RWPE1 (cell line): ENCODE measurements at regions not wholly inside any gene's neighbourhood (a gene's known extent, or its start where the extent isn't known, plus 50 kb on each side); places are given as distances from the start of the nearest gene placed in this dataset.

Experiments used
- CTCF ChIA-PET: fragments of 350-600 bp; sonication (Branson Sonifier 250); formaldehyde crosslinking; extraction: SDS; loops from one replicate; lab custom pipeline; 2021; lab: Yijun Ruan, JAX
- POLR2A ChIA-PET: fragments of 400-600 bp; formaldehyde crosslinking; extraction: SDS; loops from one replicate; lab custom pipeline; 2020; ENCODE audit warnings: antibody characterized with exemption; ENCODE audit not compliant: low non-redundant PET; lab: Yijun Ruan, JAX
- DNase-seq: peaks from one replicate; pipeline ENCODE4 v3.0.0; 2012; ENCODE audit warnings: low spot score
- H3K27ac ChIP-seq: fragments of 450-650 bp; 2 replicates; pipeline ENCODE4 v1.5.1; 2017
- TF ChIP-seq, protein P1 (sequence below): fragments of 450-650 bp; conservative IDR thresholded peaks from 2 replicates; pipeline ENCODE4 v1.5.1; 2017; ENCODE audit warnings: low read depth, mild to moderate bottlenecking

DNA sequence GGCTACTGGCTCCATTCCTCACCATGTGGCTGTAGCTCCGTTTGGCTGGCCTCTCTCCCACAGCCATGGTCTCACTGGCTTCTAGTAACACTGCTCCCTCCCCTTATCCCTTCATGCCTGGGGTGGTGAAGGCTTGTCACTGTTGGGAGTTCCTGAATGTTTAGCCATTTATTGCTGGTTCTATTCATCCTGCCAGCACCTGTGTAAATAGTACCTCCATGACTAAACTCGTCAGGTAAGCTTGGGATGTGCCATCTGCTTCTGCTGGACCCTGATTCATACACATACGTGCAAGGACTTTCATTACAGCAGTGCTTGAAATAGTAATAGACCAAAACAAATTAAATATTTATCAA lies 61.6 kb downstream of the CCDC71L start:
- DNase-seq: peak; percentile 9
- ChIA-PET CTCF (no interaction called here), POLR2A (no interaction called here)
- TF ChIP-seq, protein P1, sequence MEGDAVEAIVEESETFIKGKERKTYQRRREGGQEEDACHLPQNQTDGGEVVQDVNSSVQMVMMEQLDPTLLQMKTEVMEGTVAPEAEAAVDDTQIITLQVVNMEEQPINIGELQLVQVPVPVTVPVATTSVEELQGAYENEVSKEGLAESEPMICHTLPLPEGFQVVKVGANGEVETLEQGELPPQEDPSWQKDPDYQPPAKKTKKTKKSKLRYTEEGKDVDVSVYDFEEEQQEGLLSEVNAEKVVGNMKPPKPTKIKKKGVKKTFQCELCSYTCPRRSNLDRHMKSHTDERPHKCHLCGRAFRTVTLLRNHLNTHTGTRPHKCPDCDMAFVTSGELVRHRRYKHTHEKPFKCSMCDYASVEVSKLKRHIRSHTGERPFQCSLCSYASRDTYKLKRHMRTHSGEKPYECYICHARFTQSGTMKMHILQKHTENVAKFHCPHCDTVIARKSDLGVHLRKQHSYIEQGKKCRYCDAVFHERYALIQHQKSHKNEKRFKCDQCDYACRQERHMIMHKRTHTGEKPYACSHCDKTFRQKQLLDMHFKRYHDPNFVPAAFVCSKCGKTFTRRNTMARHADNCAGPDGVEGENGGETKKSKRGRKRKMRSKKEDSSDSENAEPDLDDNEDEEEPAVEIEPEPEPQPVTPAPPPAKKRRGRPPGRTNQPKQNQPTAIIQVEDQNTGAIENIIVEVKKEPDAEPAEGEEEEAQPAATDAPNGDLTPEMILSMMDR: no peak
- H3K27ac ChIP-seq: no peak overlapping the region

DNA sequence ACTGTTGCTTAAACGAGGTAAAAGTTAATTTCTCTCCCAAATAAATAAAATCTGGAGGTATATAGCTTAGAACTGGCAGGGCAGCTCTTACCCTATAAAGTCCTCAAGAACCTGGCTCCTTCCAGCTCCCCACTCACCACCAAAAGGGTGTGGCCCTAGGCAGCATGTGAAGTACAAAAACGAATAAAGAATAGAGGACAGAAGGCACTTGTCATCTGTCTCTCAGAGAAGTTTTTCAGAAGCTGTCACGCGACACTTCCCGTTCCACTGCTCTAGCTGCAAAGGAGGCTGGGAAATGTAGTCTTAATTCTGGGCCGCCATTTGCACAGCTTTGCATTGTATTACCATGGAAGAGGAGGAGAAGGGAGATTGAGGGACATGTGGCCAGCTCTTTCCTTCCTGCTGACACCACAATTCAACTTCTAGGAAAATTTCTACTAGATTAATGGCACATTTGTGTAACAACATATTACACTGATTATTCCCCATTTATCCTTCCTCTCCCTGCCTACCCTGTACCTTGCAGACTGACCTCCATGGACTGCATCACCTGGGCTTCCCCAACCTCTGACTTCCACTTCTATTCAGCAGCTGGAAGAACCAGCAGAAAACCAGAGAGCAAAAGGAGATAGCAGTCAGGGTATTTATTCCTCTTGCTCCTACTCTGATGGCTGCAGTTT lies 62.2 kb downstream of the CCDC71L start:
- CTCF ChIA-PET: interaction anchor here (0.6 to 0.7 kb wide), 2 partner anchors 61 to 485 kb away, joined by 3 read pairs; no protein-coding TSS in a partner anchor
- peak; percentile 51 for DNase-seq
- POLR2A ChIA-PET: no interaction called here
- TF ChIP-seq, protein P1: no peak
- no peak overlapping the region for H3K27ac ChIP-seq

DNA sequence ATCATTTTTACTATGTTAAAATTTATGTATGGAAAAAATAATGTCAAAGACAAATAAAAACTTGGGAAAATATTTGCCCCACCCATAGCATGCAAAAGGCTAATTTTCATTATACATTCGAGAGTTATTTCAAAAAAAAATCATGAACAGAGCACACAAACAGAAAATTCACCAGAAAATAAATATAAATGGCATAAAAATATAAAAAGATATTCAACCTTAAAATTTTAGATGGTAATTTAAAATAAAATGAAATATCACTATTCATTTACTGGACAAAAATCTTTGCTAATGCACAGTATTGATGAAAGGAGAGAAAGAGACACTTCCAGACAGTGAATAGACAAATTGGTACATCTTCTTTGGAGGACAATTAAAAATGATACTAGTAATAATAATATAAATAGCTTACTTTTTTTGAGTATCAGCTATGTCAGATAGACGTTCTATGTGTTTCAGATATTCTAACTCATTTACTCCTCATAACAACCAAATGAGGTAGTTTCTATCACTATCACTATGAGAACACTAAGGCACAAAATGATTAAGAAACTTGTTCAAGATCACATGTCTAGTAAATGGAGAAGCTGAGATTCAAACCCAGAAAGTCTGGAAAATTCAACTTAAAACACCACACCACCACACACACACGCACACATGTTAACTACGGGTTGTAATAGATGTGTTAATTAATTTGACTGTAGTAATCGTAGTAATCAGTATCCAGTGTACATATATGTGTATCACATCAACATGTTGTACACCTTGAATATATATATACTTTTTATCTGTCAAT lies 63.0 kb downstream of the CCDC71L start:
- TF ChIP-seq, protein P1: no peak
- no peak overlapping the region for H3K27ac ChIP-seq
- POLR2A ChIA-PET: no interaction called here
- CTCF ChIA-PET: interaction anchor here (0.7 kb wide), 2 partner anchors 98 to 484 kb away, joined by 3 read pairs; no protein-coding TSS in a partner anchor
- DNase-seq: no peak

DNA sequence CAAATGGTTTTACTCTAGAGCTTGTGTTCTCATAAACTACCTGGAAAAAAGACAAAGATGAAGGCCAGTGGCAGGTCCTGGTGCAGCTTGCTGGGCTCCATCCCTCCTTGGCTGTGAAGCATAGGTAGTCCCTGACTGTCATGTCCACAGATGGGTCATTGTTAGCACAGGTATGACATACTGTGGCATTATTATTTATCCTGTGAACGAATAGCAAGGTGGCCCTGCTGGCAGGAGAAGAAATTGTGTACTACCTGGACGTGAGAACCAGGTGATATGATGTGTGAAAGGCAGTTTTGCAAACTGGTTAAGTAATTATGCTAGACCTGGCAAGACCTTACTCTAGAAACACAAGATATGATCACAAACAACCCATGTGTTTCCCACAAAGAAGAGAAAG lies 63.9 kb downstream of the CCDC71L start:
- no peak for DNase-seq
- TF ChIP-seq, protein P1: no peak
- CTCF ChIA-PET: interaction anchor here (0.7 kb wide), 1 partner anchor 97 kb away, joined by 3 read pairs; no protein-coding TSS in a partner anchor
- H3K27ac ChIP-seq: no peak overlapping the region
- POLR2A ChIA-PET: no interaction called here

DNA sequence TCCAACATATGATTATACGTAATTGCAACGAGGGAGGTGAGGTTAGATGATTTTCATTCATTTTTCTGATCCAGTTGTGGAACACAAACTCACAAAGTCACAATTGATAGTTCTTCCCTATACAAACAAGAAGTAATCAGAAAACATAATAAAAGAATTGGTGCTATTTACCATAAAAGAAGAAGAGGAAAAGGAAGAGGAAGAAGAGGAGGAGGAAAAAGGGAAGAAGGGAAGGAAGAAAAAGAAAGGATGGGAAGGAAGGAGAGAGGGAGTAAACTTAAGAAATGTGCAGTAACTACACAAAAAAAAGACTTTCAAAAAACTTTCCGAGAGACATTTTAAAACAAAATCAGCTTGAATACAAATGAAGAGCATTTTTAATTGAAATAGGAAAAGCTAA lies 65.0 kb downstream of the CCDC71L start:
- ChIA-PET CTCF (no interaction called here), POLR2A (no interaction called here)
- no peak overlapping the region for H3K27ac ChIP-seq
- no peak for DNase-seq
- TF ChIP-seq, protein P1: no peak

DNA sequence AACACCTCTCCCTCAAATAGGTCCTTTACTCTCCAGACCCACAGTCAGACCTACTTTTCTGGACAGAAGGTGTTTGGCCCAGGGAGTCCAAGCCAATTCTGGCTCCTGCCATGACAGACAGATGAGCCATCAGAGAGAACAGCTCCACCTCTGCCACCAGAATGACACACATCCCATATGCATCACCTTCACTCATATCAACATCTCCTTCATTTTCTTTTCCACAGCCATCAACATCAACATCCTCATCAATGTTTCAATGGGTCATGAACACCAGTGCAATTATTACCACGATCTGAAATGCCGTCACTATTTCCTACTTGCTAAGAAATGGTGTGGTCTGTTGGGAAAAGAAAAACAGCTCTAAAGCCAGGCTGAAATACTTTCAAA lies 67.9 kb downstream of the CCDC71L start:
- ChIA-PET POLR2A (no interaction called here), CTCF (interaction anchor here (0.7 to 0.8 kb wide), 2 partner anchors 16 to 185 kb away, joined by 3 read pairs; no protein-coding TSS in a partner anchor)
- DNase-seq: no peak
- TF ChIP-seq, protein P1: no peak
- no peak overlapping the region for H3K27ac ChIP-seq
